ENCODE measurements at regions not wholly inside any gene's neighbourhood (a gene's known extent, or its start where the extent isn't known, plus 50 kb on each side); places are given as distances from the start of the nearest gene placed in this dataset.

GRCh38 chr17:77318021-77318420 lies 177.3 kb downstream of the SEC14L1 start:
- WGBS: 99% methylated on average over 7 of the region's 7 CpGs
- peaks cover 22 to 57% (median 41%) of the 10 kb centered on the region in 4 donors for H3K4me1 ChIP-seq (ENCODE audit: control insufficient read depth in 4 of 4, insufficient read depth in 4 of 4, low read length in 3 of 4)
- H3K9ac ChIP-seq (ENCODE audit: low read depth in 1 of 2, low read length in 2 of 2): no peak overlapping the region
- TF ChIP-seq GABPA (IDR thresholded peaks at IDR 0.05 in 1 of 2, conservative IDR thresholded peaks at IDR 0.05 in 1 of 2): no peak
- no peak for TF ChIP-seq EGR1 (IDR thresholded peaks at IDR 0.05; ENCODE audit: low read depth in 2 of 2)
- TF ChIP-seq TAF1 (conservative IDR thresholded peaks at IDR 0.05): no peak
- no peak for TF ChIP-seq JUND (IDR thresholded peaks at IDR 0.05)
- TF ChIP-seq FOXA1 (IDR thresholded peaks at IDR 0.05): no peak
- no peak for TF ChIP-seq NR2F2 (IDR thresholded peaks at IDR 0.05)
- no peak for TF ChIP-seq REST (IDR thresholded peaks at IDR 0.05)
- no peak for TF ChIP-seq HNF4A (conservative IDR thresholded peaks at IDR 0.05)
- no peak for TF ChIP-seq SP1 (IDR thresholded peaks at IDR 0.05)
- no peak for TF ChIP-seq CTCF (IDR thresholded peaks at IDR 0.05; ENCODE audit: low read depth, low read length, missing input control)
- TF ChIP-seq ATF3 (IDR thresholded peaks at IDR 0.05): no peak
- no peak for TF ChIP-seq YY1 (IDR thresholded peaks at IDR 0.05)
- TF ChIP-seq HNF4G (IDR thresholded peaks at IDR 0.05): no peak
- no peak for TF ChIP-seq RXRA (IDR thresholded peaks at IDR 0.05)
- TF ChIP-seq MAX (IDR thresholded peaks at IDR 0.05): no peak
- no peak for TF ChIP-seq FOXA2 (IDR thresholded peaks at IDR 0.05)
- no peak for TF ChIP-seq RAD21 (IDR thresholded peaks at IDR 0.05)
- TF ChIP-seq, protein P1, sequence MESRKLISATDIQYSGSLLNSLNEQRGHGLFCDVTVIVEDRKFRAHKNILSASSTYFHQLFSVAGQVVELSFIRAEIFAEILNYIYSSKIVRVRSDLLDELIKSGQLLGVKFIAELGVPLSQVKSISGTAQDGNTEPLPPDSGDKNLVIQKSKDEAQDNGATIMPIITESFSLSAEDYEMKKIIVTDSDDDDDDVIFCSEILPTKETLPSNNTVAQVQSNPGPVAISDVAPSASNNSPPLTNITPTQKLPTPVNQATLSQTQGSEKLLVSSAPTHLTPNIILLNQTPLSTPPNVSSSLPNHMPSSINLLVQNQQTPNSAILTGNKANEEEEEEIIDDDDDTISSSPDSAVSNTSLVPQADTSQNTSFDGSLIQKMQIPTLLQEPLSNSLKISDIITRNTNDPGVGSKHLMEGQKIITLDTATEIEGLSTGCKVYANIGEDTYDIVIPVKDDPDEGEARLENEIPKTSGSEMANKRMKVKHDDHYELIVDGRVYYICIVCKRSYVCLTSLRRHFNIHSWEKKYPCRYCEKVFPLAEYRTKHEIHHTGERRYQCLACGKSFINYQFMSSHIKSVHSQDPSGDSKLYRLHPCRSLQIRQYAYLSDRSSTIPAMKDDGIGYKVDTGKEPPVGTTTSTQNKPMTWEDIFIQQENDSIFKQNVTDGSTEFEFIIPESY (IDR thresholded peaks at IDR 0.05): no peak
- H3K4me3 ChIP-seq (ENCODE audit: low read depth in 1 of 3, low read length in 3 of 3): no peak overlapping the region
- H3K36me3 ChIP-seq (ENCODE audit: control insufficient read depth in 4 of 4, insufficient read depth in 3 of 4, low read depth in 1 of 4, low read length in 3 of 4): peaks cover 0 to 5% (median 0%) of the 10 kb centered on the region in 4 donors
- DNase-seq (ENCODE audit: low spot score): no peak
- no peaks in the 10 kb centered on the region for H3K9me3 ChIP-seq (ENCODE audit: control insufficient read depth in 4 of 4, low read length in 3 of 4)
- H3K27me3 ChIP-seq (ENCODE audit: control insufficient read depth in 4 of 4, insufficient read depth in 4 of 4, low read length in 3 of 4): no peaks in the 10 kb centered on the region
- H3K27ac ChIP-seq (ENCODE audit: low read depth in 1 of 2, low read length in 2 of 2): no peak overlapping the region

All from liver (tissue), 8 donors.